ENCODE measurements at regions not wholly inside any gene's neighbourhood (a gene's known extent, or its start where the extent isn't known, plus 50 kb on each side); places are given as distances from the start of the nearest gene placed in this dataset.

DNA sequence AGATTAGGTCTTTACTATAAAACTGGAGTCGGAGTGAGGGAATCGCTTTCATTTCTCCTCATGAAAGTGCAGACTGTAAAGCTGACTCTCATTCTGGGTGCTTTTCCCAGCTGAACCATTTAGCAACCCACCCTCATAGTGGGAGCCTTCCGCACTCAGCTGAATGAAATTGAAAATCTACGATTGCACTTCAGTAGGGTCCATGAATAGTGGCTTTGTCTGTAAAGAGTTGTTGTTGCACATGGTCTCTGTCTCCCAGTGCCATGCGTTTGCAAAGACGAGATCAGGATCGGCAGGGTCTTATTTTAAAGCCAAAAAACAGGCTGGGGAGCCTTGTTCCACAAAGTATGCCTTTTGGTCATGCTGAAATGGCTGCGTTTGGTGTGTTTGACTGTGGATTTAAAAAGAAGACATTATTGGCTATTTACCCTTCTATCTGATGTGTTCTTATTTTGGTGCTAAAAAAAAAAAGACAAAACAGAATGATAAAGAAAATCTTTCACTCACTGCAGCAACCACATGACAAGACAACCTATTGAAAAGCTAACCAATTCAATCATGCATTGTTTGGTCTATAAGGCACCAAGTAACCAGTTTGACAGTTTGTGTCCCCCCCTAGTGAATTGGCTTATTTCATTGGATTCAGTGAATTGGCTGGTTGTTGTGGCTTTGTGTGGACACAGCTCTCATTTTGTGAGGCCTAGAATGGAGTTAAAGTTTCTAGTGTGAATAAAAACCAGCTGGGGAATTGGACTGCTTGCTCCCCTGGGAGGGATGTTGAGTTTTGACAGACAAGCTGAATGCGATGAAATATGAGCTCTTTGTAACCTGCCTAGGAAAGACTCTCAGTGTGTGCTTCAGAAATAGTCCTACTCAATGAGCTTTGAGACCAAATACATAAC, 65.6 kb downstream of the ARHGAP35 start:
- Mint-ChIP-seq H3K27ac (peak overlapping the region in 2 of 3 experiments; percentile 25 to 52), H3K36me3 (ENCODE audit: low read depth) (peaks cover 23% of the 10 kb centered on the region), H3K4me3 (no peak overlapping the region), H3K4me1 (peaks cover 61% of the 10 kb centered on the region), H3K9me3 (no peaks in the 10 kb centered on the region), H3K27me3 (ENCODE audit: low read depth) (no peaks in the 10 kb centered on the region)
- no peak for TF ChIP-seq CTCF (IDR thresholded peaks at IDR 0.05; ENCODE audit: unreplicated experiment in 3 of 3)

- Mint-ChIP-seq H3K4me3 (no peak overlapping the region), H3K27me3 (ENCODE audit: low read depth) (no peaks in the 10 kb centered on the region)
- no peak for TF ChIP-seq CTCF (IDR thresholded peaks at IDR 0.05; ENCODE audit: unreplicated experiment in 3 of 3)
Measured at GRCh38 chr19:46927106-46927505, 66.3 kb downstream of the ARHGAP35 start.

GRCh38 chr19:46927893-46928292, 67.1 kb downstream of the ARHGAP35 start:
- TF ChIP-seq CTCF (IDR thresholded peaks at IDR 0.05; ENCODE audit: unreplicated experiment in 3 of 3) = no peak
- peak overlapping the region; percentile 25 to 42 (median 30) for H3K27ac Mint-ChIP-seq
- peaks cover 8% of the 10 kb centered on the region for H3K36me3 Mint-ChIP-seq (ENCODE audit: low read depth)
- H3K27me3 Mint-ChIP-seq (ENCODE audit: low read depth) = no peaks in the 10 kb centered on the region
- no peaks in the 10 kb centered on the region for H3K9me3 Mint-ChIP-seq
- H3K4me3 Mint-ChIP-seq = no peak overlapping the region
- peaks cover 58% of the 10 kb centered on the region for H3K4me1 Mint-ChIP-seq

More at GRCh38 chr19:46927106-46927505, 66.3 kb downstream of the ARHGAP35 start:
- Mint-ChIP-seq H3K9me3 (no peaks in the 10 kb centered on the region), H3K4me1 (peaks cover 62% of the 10 kb centered on the region), H3K36me3 (ENCODE audit: low read depth) (peaks cover 16% of the 10 kb centered on the region), H3K27ac (peak overlapping the region in 2 of 3 experiments; percentile 25 to 30)

- Mint-ChIP-seq H3K9me3 (no peaks in the 10 kb centered on the region), H3K4me3 (no peak overlapping the region), H3K36me3 (ENCODE audit: low read depth) (peaks cover 8% of the 10 kb centered on the region), H3K27me3 (ENCODE audit: low read depth) (no peaks in the 10 kb centered on the region), H3K27ac (no peak overlapping the region), H3K4me1 (peaks cover 56% of the 10 kb centered on the region)
- no peak for TF ChIP-seq CTCF (IDR thresholded peaks at IDR 0.05; ENCODE audit: unreplicated experiment in 3 of 3)
Measured at GRCh38 chr19:46928951-46929350, 68.2 kb downstream of the ARHGAP35 start.

- H3K9me3 Mint-ChIP-seq = no peaks in the 10 kb centered on the region
- no peak overlapping the region for H3K27ac Mint-ChIP-seq
- H3K36me3 Mint-ChIP-seq (ENCODE audit: low read depth) = no peaks in the 10 kb centered on the region
- no peaks in the 10 kb centered on the region for H3K27me3 Mint-ChIP-seq (ENCODE audit: low read depth)
- no peak for TF ChIP-seq CTCF (IDR thresholded peaks at IDR 0.05; ENCODE audit: unreplicated experiment in 3 of 3)
- no peak overlapping the region for H3K4me3 Mint-ChIP-seq
- peaks cover 34% of the 10 kb centered on the region for H3K4me1 Mint-ChIP-seq
Measured at GRCh38 chr19:46931202-46931601, 70.4 kb downstream of the ARHGAP35 start.

GRCh38 chr19:46932346-46932745, 71.5 kb downstream of the ARHGAP35 start:
- Mint-ChIP-seq H3K4me1 (peaks cover 22% of the 10 kb centered on the region), H3K9me3 (no peaks in the 10 kb centered on the region), H3K27me3 (ENCODE audit: low read depth) (no peaks in the 10 kb centered on the region), H3K27ac (no peak overlapping the region), H3K4me3 (no peak overlapping the region), H3K36me3 (ENCODE audit: low read depth) (no peaks in the 10 kb centered on the region)
- no peak for TF ChIP-seq CTCF (IDR thresholded peaks at IDR 0.05; ENCODE audit: unreplicated experiment in 3 of 3)
